NOMO-1 (cell line): ENCODE measurements at regions not wholly inside any gene's neighbourhood (a gene's known extent, or its start where the extent isn't known, plus 50 kb on each side); places are given as distances from the start of the nearest gene placed in this dataset.

Source experiments
- DNase-seq, 2 experiments: peaks; one replicate each; lab custom pipeline; 2025; ENCODE audit not compliant: unreplicated experiment in 2 of 2; lab: John Stamatoyannopoulos, UW

- DNase-seq = no peak
These were observed 437.2 kb upstream of the HS6ST1 start for GRCh38 chr2:128755695-128756364.

- no peak for DNase-seq
These were observed 437.7 kb upstream of the HS6ST1 start for GRCh38 chr2:128756365-128756717.

- DNase-seq = no peak
These were observed 447.1 kb upstream of the HS6ST1 start for GRCh38 chr2:128765811-128766210.

- DNase-seq = no peak
These were observed 449.4 kb upstream of the HS6ST1 start for GRCh38 chr2:128768041-128768440.

GRCh38 chr2:128769457-128770142 lies 450.9 kb upstream of the HS6ST1 start:
- no peak for DNase-seq

- DNase-seq = no peak
These were observed 451.7 kb upstream of the HS6ST1 start for GRCh38 chr2:128770143-128771085.

GRCh38 chr2:128771401-128771800 lies 452.7 kb upstream of the HS6ST1 start:
- no peak for DNase-seq

- no peak for DNase-seq
These were observed 454.0 kb upstream of the HS6ST1 start for GRCh38 chr2:128772671-128773070.

GRCh38 chr2:128773641-128774319 lies 455.1 kb upstream of the HS6ST1 start:
- DNase-seq = no peak

- no peak for DNase-seq
These were observed 455.9 kb upstream of the HS6ST1 start for GRCh38 chr2:128774320-128775216.

- DNase-seq = no peak
These were observed 456.7 kb upstream of the HS6ST1 start for GRCh38 chr2:128775217-128775913.

GRCh38 chr2:128775914-128776285 lies 457.2 kb upstream of the HS6ST1 start:
- no peak for DNase-seq

GRCh38 chr2:128776461-128777195 lies 458.0 kb upstream of the HS6ST1 start:
- DNase-seq = no peak

GRCh38 chr2:128777196-128778035 lies 458.7 kb upstream of the HS6ST1 start:
- no peak for DNase-seq

- no peak for DNase-seq
These were observed 460.2 kb upstream of the HS6ST1 start for GRCh38 chr2:128778843-128779242.

- no peak for DNase-seq
These were observed 460.8 kb upstream of the HS6ST1 start for GRCh38 chr2:128779301-128780095.

GRCh38 chr2:128780434-128781080 lies 461.9 kb upstream of the HS6ST1 start:
- DNase-seq = no peak
